H1 (cell line): ENCODE measurements at regions not wholly inside any gene's neighbourhood (a gene's known extent, or its start where the extent isn't known, plus 50 kb on each side); places are given as distances from the start of the nearest gene placed in this dataset.
A peak's percentile ranks its signal among the peaks of the same experiment; 100 is the strongest.

Source experiments
- CTCF ChIA-PET: fragments of 300-600 bp; sonication (Branson Sonifier 250); formaldehyde crosslinking; loops from one replicate; lab custom pipeline; 2021; ENCODE audit not compliant: partially characterized antibody; lab: Charles Lee
- POLR2A ChIA-PET: fragments of 300-600 bp; sonication (Branson Sonifier 250); formaldehyde crosslinking; loops from one replicate; lab custom pipeline; 2021; ENCODE audit warnings: inconsistent platforms; ENCODE audit not compliant: partially characterized antibody; lab: Charles Lee
- DNase-seq, 2 experiments: peaks; one replicate each; pipeline versions ENCODE4 v3.0.0 to v3.0.0-alpha.2; 2010 to 2022; ENCODE audit warnings: low spot score in 2 of 2, low read depth in 1 of 2, mixed read lengths in 1 of 2
- FAIRE-seq: peaks from 2 replicates; lab custom pipeline; 2011; peaks lifted over from hg19 to GRCh38; lab: Jason Lieb, UNC
- H2AFZ ChIP-seq: 2 replicates; pipeline ENCODE4 v1.8.1; 2012; ENCODE audit warnings: low read length, inconsistent platforms
- H2AK5ac ChIP-seq: 2 replicates; pipeline ENCODE4 v1.6.1; 2013; ENCODE audit warnings: low read depth, low read length
- H2BK120ac ChIP-seq: replicated peaks from 2 replicates; pipeline ENCODE3; 2013; ENCODE audit warnings: low read depth, low read length, inconsistent platforms
- H2BK12ac ChIP-seq: 2 replicates; pipeline ENCODE4 v1.6.1; 2013; ENCODE audit warnings: low read depth, low read length
- H2BK15ac ChIP-seq: 2 replicates; pipeline ENCODE4 v1.6.1; 2013; ENCODE audit warnings: low read length
- H2BK20ac ChIP-seq: 2 replicates; pipeline ENCODE4 v1.6.1; 2013; ENCODE audit warnings: low read length
- H2BK5ac ChIP-seq: 2 replicates; pipeline ENCODE4 v1.6.1; 2013; ENCODE audit warnings: low read depth, low read length
- H3K14ac ChIP-seq: 2 replicates; pipeline ENCODE4 v1.6.1; 2013; ENCODE audit warnings: inconsistent platforms; ENCODE audit not compliant: insufficient read length
- H3K18ac ChIP-seq: 2 replicates; pipeline ENCODE4 v1.6.1; 2013; ENCODE audit warnings: low read length; ENCODE audit errors: extremely low read depth
- H3K23ac ChIP-seq: 2 replicates; pipeline ENCODE4 v1.6.1; 2013; ENCODE audit warnings: inconsistent platforms; ENCODE audit not compliant: insufficient read length
- H3K23me2 ChIP-seq: 2 replicates; pipeline ENCODE4 v1.6.1; 2013; ENCODE audit warnings: low read depth, low read length
- H3K27ac ChIP-seq: 2 replicates; pipeline ENCODE4 v1.6.1; 2011; ENCODE audit warnings: low read depth, low read length, inconsistent platforms
- H3K27me3 ChIP-seq, 4 experiments: replicated peaks in 1 of 4; 1 replicate in 1 of 4; 2 replicates in 3 of 4; pipeline versions ENCODE4 v1.6.1 to v1.8.1; 2011 to 2013; ENCODE audit warnings: low read length in 3 of 4, mild to moderate bottlenecking in 3 of 4, inconsistent platforms in 2 of 4, mixed read lengths in 2 of 4, moderate library complexity in 1 of 4; ENCODE audit not compliant: control insufficient read depth in 3 of 4, insufficient read depth in 3 of 4; ENCODE audit errors: extremely low read depth in 1 of 4
- H3K36me3 ChIP-seq, 4 experiments: 2 replicates each; pipeline versions ENCODE4 v1.6.1 to v1.8.1; 2011 to 2013; ENCODE audit warnings: mild to moderate bottlenecking in 4 of 4, low read length in 3 of 4, moderate library complexity in 2 of 4, control low read depth in 1 of 4, inconsistent platforms in 1 of 4; ENCODE audit not compliant: insufficient read depth in 4 of 4, control insufficient read depth in 2 of 4
- H3K4ac ChIP-seq: replicated peaks from 2 replicates; pipeline ENCODE3; 2013; ENCODE audit warnings: low read length, low read depth, mixed read lengths, inconsistent platforms; ENCODE audit not compliant: insufficient read length
- H3K4me1 ChIP-seq, 4 experiments: replicated peaks in 1 of 4; 1 replicate in 1 of 4; 2 replicates in 3 of 4; pipeline versions ENCODE4 v1.6.1 to v1.8.1; 2011 to 2013; ENCODE audit warnings: low read length in 3 of 4, inconsistent platforms in 2 of 4, mixed read lengths in 1 of 4; ENCODE audit not compliant: insufficient read depth in 4 of 4, control insufficient read depth in 3 of 4
- H3K4me2 ChIP-seq, 2 experiments: 2 replicates each; pipeline versions ENCODE4 v1.6.1 to v1.8.1; 2011 to 2013; ENCODE audit warnings: low read depth in 2 of 2, low read length in 2 of 2, control low read depth in 1 of 2, inconsistent platforms in 1 of 2, mild to moderate bottlenecking in 1 of 2; ENCODE audit not compliant: insufficient read depth in 1 of 2
- H3K4me3 ChIP-seq, 4 experiments: fragments of 200-600, 300-600 bp in 1 of 4; sonication (generic), shearing (Covaris generic), sonication (Bioruptor Twin) in 1 of 4; 2 replicates each; pipeline versions ENCODE4 v1.5.1 to v1.8.1; 2011 to 2016; ENCODE audit warnings: low read length in 4 of 4, low read depth in 3 of 4, control low read depth in 2 of 4, inconsistent platforms in 2 of 4, mild to moderate bottlenecking in 2 of 4, mixed read lengths in 1 of 4, moderate library complexity in 1 of 4; ENCODE audit not compliant: insufficient read depth in 2 of 4; ENCODE audit errors: extremely low read depth in 1 of 4
- H3K56ac ChIP-seq: replicated peaks from 2 replicates; pipeline ENCODE3; 2013; ENCODE audit warnings: low read depth, mild to moderate bottlenecking, mixed read lengths, low read length, inconsistent platforms; ENCODE audit not compliant: insufficient read length
- H3K79me1 ChIP-seq: 2 replicates; pipeline ENCODE4 v1.6.1; 2013; ENCODE audit warnings: low read depth, low read length, control low read depth
- H3K79me2 ChIP-seq, 2 experiments: 2 replicates each; pipeline versions ENCODE4 v1.6.1 to v1.8.1; 2012 to 2013; ENCODE audit warnings: low read length in 2 of 2, mild to moderate bottlenecking in 2 of 2, inconsistent platforms in 1 of 2; ENCODE audit not compliant: insufficient read depth in 2 of 2, control insufficient read depth in 1 of 2
- H3K9ac ChIP-seq, 4 experiments: replicated peaks in 1 of 4; 1 replicate in 1 of 4; 2 replicates in 3 of 4; pipeline versions ENCODE4 v1.6.1 to v1.8.1; 2011 to 2013; ENCODE audit warnings: low read depth in 3 of 4, low read length in 3 of 4, control low read depth in 2 of 4, mild to moderate bottlenecking in 2 of 4, moderate library complexity in 2 of 4, inconsistent platforms in 1 of 4; ENCODE audit errors: extremely low read depth in 1 of 4
- H3K9me3 ChIP-seq, 2 experiments: 2 replicates each; pipeline versions ENCODE4 v1.6.1 to v1.8.1; 2012 to 2013; ENCODE audit warnings: mild to moderate bottlenecking in 2 of 2, moderate library complexity in 2 of 2, control low read depth in 1 of 2, inconsistent platforms in 1 of 2, low read depth in 1 of 2, low read length in 1 of 2, mixed read lengths in 1 of 2; ENCODE audit not compliant: insufficient read depth in 2 of 2
- H4K20me1 ChIP-seq, 2 experiments: replicated peaks in 1 of 2; 2 replicates each; pipeline versions ENCODE3 to v1.8.1; 2011 to 2013; ENCODE audit warnings: inconsistent platforms in 2 of 2, low read length in 2 of 2, mild to moderate bottlenecking in 1 of 2; ENCODE audit not compliant: insufficient read depth in 2 of 2, control insufficient read depth in 1 of 2
- H4K5ac ChIP-seq: 2 replicates; pipeline ENCODE4 v1.6.1; 2013; ENCODE audit warnings: low read length, low read depth, mixed read lengths, inconsistent platforms; ENCODE audit not compliant: insufficient read length
- H4K8ac ChIP-seq: 2 replicates; pipeline ENCODE4 v1.8.0; 2013; ENCODE audit warnings: mild to moderate bottlenecking, moderate library complexity, low read length, inconsistent platforms; ENCODE audit not compliant: insufficient read depth; ENCODE audit errors: extremely low read depth
- H4K91ac ChIP-seq: replicated peaks from 2 replicates; pipeline ENCODE3; 2013; ENCODE audit warnings: low read length, mixed read lengths, inconsistent platforms; ENCODE audit not compliant: insufficient read length
- ASH2L ChIP-seq: fragments of 200-600, 300-600 bp; sonication (generic); IDR thresholded peaks from one replicate; pipeline ENCODE4 v1.7.1; 2017; ENCODE audit warnings: low read length
- CEBPB ChIP-seq: IDR thresholded peaks from 2 replicates; pipeline ENCODE4 v1.6.1; 2012; ENCODE audit warnings: low read depth, low read length
- CHD1 ChIP-seq: IDR thresholded peaks from 2 replicates; pipeline ENCODE4 v1.6.1; 2012; ENCODE audit warnings: low read depth, low read length, improper control_type of control experiment
- EGR1 ChIP-seq: IDR thresholded peaks from 2 replicates; pipeline ENCODE4 v1.6.1; 2011; ENCODE audit warnings: low read depth, low read length, borderline replicate concordance
- HDAC2 ChIP-seq, 2 experiments: fragments of 300-600 bp in 1 of 2; sonication (generic) in 1 of 2; IDR thresholded peaks; 2 replicates each; pipeline ENCODE4 v1.6.1; 2011 to 2012; ENCODE audit warnings: low read depth in 2 of 2, low read length in 2 of 2, mild to moderate bottlenecking in 2 of 2, moderate library complexity in 2 of 2, borderline replicate concordance in 1 of 2, inconsistent platforms in 1 of 2
- MAX ChIP-seq: IDR thresholded peaks from 2 replicates; pipeline ENCODE4 v1.6.1; 2012; ENCODE audit warnings: inconsistent platforms
- POU5F1 ChIP-seq: IDR thresholded peaks from 2 replicates; pipeline ENCODE4 v1.6.1; 2011; ENCODE audit warnings: low read depth, mild to moderate bottlenecking, low read length, moderate library complexity
- RAD21 ChIP-seq, 2 experiments: IDR thresholded peaks in 1 of 2; conservative IDR thresholded peaks in 1 of 2; 2 replicates each; pipeline ENCODE4 v1.6.1; 2011; ENCODE audit warnings: low read depth in 2 of 2, low read length in 2 of 2, improper control_type of control experiment in 1 of 2, inconsistent platforms in 1 of 2, mild to moderate bottlenecking in 1 of 2, moderate library complexity in 1 of 2
- WGBS, 2 experiments: shearing (Covaris generic) in 1 of 2; methylation state at CpG; one replicate each; pipeline versions ENCODE4 v1.1.6 to v1.1.7; 2013 to 2015; ENCODE audit warnings: low lambda C conversion rate in 2 of 2, mixed read lengths in 2 of 2, inconsistent platforms in 1 of 2, low coverage in 1 of 2, missing lambda C conversion rate in 1 of 2; ENCODE audit not compliant: insufficient replicate concordance in 2 of 2, insufficient coverage in 1 of 2, insufficient read length in 1 of 2; ENCODE audit errors: extremely low coverage in 1 of 2, missing lambda C conversion rate in 1 of 2; 5-methylcytosine and 5-hydroxymethylcytosine counted together
- TF ChIP-seq, protein P1 (sequence below): IDR thresholded peaks from 2 replicates; pipeline ENCODE4 v1.6.1; 2012; ENCODE audit warnings: low read length, inconsistent platforms
- TF ChIP-seq, protein P2 (sequence below), 3 experiments: IDR thresholded peaks; 1 replicate in 2 of 3; 2 replicates in 1 of 3; pipeline versions ENCODE4 v1.5.1 to v1.6.1; 2011; ENCODE audit warnings: low read length in 3 of 3, mild to moderate bottlenecking in 3 of 3, inconsistent platforms in 2 of 3, low read depth in 1 of 3, moderate library complexity in 1 of 3; ENCODE audit not compliant: insufficient read depth in 1 of 3; ENCODE audit errors: control extremely low read depth in 1 of 3

GRCh38 chr5:119808474-119808873, 179.1 kb downstream of the FAM170A start:
- Histone ChIP-seq H2BK12ac (no peak overlapping the region), H2BK120ac (no peak overlapping the region), H2AFZ (no peak overlapping the region), H4K5ac (no peak overlapping the region), H3K27me3 (no peaks in the 10 kb centered on the region), H3K4me2 (no peak overlapping the region), H2AK5ac (no peak overlapping the region), H2BK20ac (no peak overlapping the region), H3K23me2 (no peaks in the 10 kb centered on the region), H3K36me3 (no peaks in the 10 kb centered on the region), H3K18ac (no peak overlapping the region), H3K56ac (no peak overlapping the region), H4K8ac (no peak overlapping the region), H3K27ac (no peak overlapping the region), H3K9me3 (no peaks in the 10 kb centered on the region), H3K4ac (no peak overlapping the region), H2BK5ac (no peak overlapping the region), H3K79me2 (no peaks in the 10 kb centered on the region), H3K4me1 (no peaks in the 10 kb centered on the region), H2BK15ac (no peak overlapping the region), H3K9ac (no peak overlapping the region), H4K20me1 (no peaks in the 10 kb centered on the region), H3K14ac (no peak overlapping the region), H3K79me1 (no peaks in the 10 kb centered on the region), H4K91ac (no peak overlapping the region), H3K4me3 (no peak overlapping the region), H3K23ac (no peak overlapping the region)
- FAIRE-seq = no peak
- DNase-seq = no peak
- POLR2A ChIA-PET = no interaction called here
- WGBS, 2 experiments = 85% methylated on average over 2 of the region's 2 CpGs; no CpG with 5 or more reads in 1 of the 2 experiments
- CTCF ChIA-PET = interaction anchor here (0.9 kb wide), 1 partner anchor 9 kb away, joined by 3 read pairs; no protein-coding TSS in a partner anchor
- TF ChIP-seq CHD1 (no peak), EGR1 (no peak), MAX (no peak), RAD21 (IDR thresholded peaks at IDR 0.05 in 1 of 2, conservative IDR thresholded peaks at IDR 0.05 in 1 of 2; ENCODE audit: low read depth in 2 of 2, low read length in 2 of 2) (peak; percentile 66 to 73), HDAC2 (IDR thresholded peaks at IDR 0.05; ENCODE audit: borderline replicate concordance in 1 of 2, low read depth in 2 of 2, low read length in 2 of 2) (no peak), POU5F1 (no peak), ASH2L (no peak), CEBPB (peak; percentile 98)
- TF ChIP-seq, protein P1, sequence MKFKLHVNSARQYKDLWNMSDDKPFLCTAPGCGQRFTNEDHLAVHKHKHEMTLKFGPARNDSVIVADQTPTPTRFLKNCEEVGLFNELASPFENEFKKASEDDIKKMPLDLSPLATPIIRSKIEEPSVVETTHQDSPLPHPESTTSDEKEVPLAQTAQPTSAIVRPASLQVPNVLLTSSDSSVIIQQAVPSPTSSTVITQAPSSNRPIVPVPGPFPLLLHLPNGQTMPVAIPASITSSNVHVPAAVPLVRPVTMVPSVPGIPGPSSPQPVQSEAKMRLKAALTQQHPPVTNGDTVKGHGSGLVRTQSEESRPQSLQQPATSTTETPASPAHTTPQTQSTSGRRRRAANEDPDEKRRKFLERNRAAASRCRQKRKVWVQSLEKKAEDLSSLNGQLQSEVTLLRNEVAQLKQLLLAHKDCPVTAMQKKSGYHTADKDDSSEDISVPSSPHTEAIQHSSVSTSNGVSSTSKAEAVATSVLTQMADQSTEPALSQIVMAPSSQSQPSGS = no peak
- TF ChIP-seq, protein P2, sequence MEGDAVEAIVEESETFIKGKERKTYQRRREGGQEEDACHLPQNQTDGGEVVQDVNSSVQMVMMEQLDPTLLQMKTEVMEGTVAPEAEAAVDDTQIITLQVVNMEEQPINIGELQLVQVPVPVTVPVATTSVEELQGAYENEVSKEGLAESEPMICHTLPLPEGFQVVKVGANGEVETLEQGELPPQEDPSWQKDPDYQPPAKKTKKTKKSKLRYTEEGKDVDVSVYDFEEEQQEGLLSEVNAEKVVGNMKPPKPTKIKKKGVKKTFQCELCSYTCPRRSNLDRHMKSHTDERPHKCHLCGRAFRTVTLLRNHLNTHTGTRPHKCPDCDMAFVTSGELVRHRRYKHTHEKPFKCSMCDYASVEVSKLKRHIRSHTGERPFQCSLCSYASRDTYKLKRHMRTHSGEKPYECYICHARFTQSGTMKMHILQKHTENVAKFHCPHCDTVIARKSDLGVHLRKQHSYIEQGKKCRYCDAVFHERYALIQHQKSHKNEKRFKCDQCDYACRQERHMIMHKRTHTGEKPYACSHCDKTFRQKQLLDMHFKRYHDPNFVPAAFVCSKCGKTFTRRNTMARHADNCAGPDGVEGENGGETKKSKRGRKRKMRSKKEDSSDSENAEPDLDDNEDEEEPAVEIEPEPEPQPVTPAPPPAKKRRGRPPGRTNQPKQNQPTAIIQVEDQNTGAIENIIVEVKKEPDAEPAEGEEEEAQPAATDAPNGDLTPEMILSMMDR (IDR thresholded peaks at IDR 0.05; ENCODE audit: control extremely low read depth in 1 of 3, insufficient read depth in 1 of 3, low read depth in 1 of 3, low read length in 3 of 3) = peak in 1 of 3 experiments; percentile 42; a peak in 2 of 4 replicates
